Activated T-cell treated with anti-CD3 and anti-CD28 coated beads, Interleukin-2, amount 50 U/mL, for 72 hours (primary cell): ENCODE measurements at regions not wholly inside any gene's neighbourhood (a gene's known extent, or its start where the extent isn't known, plus 50 kb on each side); places are given as distances from the start of the nearest gene placed in this dataset.
"Not testable (repeated sequence)": the region's sequence is repeated elsewhere in the genome, so short reads cannot be mapped to it uniquely, and the experiment has no call there.

Source experiments
- ATAC-seq, 2 donors: fragments of 150-1000 bp; cut with Tn5 transposase; replicated peaks in 1 of 2; 2 replicates each; pipeline ENCODE4 v1.10.0; 2021; ENCODE audit warnings: moderate library complexity in 2 of 2, mild to moderate bottlenecking in 1 of 2
- DNase-seq, 2 donors: peaks; one replicate each; pipeline ENCODE4 v3.0.0; 2021 to 2022; ENCODE audit warnings: mixed read lengths in 1 of 2
- H3K27ac Mint-ChIP-seq: one replicate; pipeline ENCODE4 v1.8.0; 2022; ENCODE audit warnings: mild to moderate bottlenecking, moderate library complexity, mixed read lengths
- H3K27me3 Mint-ChIP-seq: one replicate; pipeline ENCODE4 v1.8.0; 2022; ENCODE audit warnings: low read depth, mixed read lengths
- H3K36me3 Mint-ChIP-seq, 2 donors: one replicate each; pipeline ENCODE4 v1.8.0; 2022; ENCODE audit warnings: mixed read lengths in 2 of 2, mild to moderate bottlenecking in 1 of 2; ENCODE audit not compliant: insufficient read depth in 2 of 2
- H3K4me1 Mint-ChIP-seq: one replicate; pipeline ENCODE4 v1.8.0; 2022; ENCODE audit warnings: low read depth, mixed read lengths
- H3K4me3 Mint-ChIP-seq, 2 donors: one replicate each; pipeline ENCODE4 v1.8.0; 2022; ENCODE audit warnings: mild to moderate bottlenecking in 2 of 2, mixed read lengths in 2 of 2, moderate library complexity in 2 of 2
- H3K9me3 Mint-ChIP-seq, 2 donors: one replicate each; pipeline ENCODE4 v1.8.0; 2022; ENCODE audit warnings: mixed read lengths in 2 of 2

- H3K4me3 Mint-ChIP-seq: no peak overlapping the region
- ATAC-seq: no peak
- H3K27me3 Mint-ChIP-seq: no peaks in the 10 kb centered on the region
Observed at GRCh38 chr9:108270051-108270450, 585.7 kb downstream of the ACTL7B start.

DNA sequence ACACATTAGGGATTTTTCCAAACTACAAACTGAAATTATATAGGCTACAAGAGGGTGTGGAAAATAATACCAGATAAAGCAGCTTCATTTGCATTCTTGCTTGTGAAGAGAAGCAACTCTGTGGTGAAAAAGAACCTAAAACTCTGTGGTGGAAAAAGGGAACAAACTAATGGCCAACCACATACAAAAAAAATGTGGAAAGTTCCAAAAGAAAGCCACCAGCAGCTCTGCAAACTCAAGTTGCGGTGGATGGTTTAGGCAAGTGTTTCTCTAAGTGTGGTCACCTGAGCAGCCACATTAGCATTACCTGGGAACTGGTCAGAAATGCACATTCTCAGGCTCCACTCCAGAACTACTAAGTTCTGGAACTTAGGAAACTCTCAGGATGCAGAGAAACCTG is 586.4 kb downstream of the ACTL7B start:
- Mint-ChIP-seq H3K4me1 (no peaks in the 10 kb centered on the region), H3K27ac (no peak overlapping the region), H3K4me3 (no peak overlapping the region), H3K27me3 (no peaks in the 10 kb centered on the region), H3K36me3 (no peaks in the 10 kb centered on the region), H3K9me3 (peaks cover 8% of the 10 kb centered on the region in 2 donors)
- ATAC-seq (no peak), DNase-seq (no peak)

More at GRCh38 chr9:108270051-108270450, 585.7 kb downstream of the ACTL7B start:
- no peak for DNase-seq
- no peak overlapping the region for H3K27ac Mint-ChIP-seq
- H3K4me1 Mint-ChIP-seq: no peaks in the 10 kb centered on the region
- H3K36me3 Mint-ChIP-seq: no peaks in the 10 kb centered on the region
- peaks cover 11 to 12% of the 10 kb centered on the region in 2 donors for H3K9me3 Mint-ChIP-seq

DNA sequence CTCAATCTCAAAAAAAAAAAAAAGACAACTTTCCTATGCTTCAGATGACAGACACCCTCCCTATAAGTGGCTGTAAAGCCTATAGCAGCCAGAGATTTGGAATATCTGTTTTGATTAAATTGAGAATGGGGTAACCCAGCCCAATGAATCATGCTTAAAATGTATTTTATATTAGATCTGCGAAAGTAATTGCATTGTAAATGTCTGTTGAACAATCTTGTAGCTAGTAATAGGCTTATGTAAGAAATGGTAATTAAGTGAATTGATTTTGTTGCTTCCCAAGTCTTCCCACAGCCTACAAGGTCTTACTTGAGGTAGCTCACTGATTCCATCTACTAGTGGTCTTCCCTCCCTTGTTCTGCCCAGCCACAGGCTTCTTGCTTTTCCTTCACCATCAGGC is 590.7 kb downstream of the ACTL7B start:
- H3K4me1 Mint-ChIP-seq: no peaks in the 10 kb centered on the region
- H3K4me3 Mint-ChIP-seq: no peak overlapping the region
- no peak overlapping the region for H3K27ac Mint-ChIP-seq
- DNase-seq (no peak), ATAC-seq (no peak)
- H3K27me3 Mint-ChIP-seq: no peaks in the 10 kb centered on the region
- peaks cover 0 to 2% of the 10 kb centered on the region in 2 donors for H3K36me3 Mint-ChIP-seq
- H3K9me3 Mint-ChIP-seq: peaks cover 7 to 10% of the 10 kb centered on the region in 2 donors

- Mint-ChIP-seq H3K9me3 (peaks cover 7 to 13% of the 10 kb centered on the region in 2 donors), H3K27me3 (no peaks in the 10 kb centered on the region), H3K4me3 (no peak overlapping the region), H3K36me3 (peaks cover 0 to 2% of the 10 kb centered on the region in 2 donors), H3K4me1 (no peaks in the 10 kb centered on the region), H3K27ac (no peak overlapping the region)
- ATAC-seq: no peak
- DNase-seq: no peak
Observed at GRCh38 chr9:108264093-108264492, 591.7 kb downstream of the ACTL7B start.

GRCh38 chr9:108262836-108263235 is 593.0 kb downstream of the ACTL7B start:
- no peak overlapping the region for H3K27ac Mint-ChIP-seq
- no peaks in the 10 kb centered on the region for H3K4me1 Mint-ChIP-seq

DNA sequence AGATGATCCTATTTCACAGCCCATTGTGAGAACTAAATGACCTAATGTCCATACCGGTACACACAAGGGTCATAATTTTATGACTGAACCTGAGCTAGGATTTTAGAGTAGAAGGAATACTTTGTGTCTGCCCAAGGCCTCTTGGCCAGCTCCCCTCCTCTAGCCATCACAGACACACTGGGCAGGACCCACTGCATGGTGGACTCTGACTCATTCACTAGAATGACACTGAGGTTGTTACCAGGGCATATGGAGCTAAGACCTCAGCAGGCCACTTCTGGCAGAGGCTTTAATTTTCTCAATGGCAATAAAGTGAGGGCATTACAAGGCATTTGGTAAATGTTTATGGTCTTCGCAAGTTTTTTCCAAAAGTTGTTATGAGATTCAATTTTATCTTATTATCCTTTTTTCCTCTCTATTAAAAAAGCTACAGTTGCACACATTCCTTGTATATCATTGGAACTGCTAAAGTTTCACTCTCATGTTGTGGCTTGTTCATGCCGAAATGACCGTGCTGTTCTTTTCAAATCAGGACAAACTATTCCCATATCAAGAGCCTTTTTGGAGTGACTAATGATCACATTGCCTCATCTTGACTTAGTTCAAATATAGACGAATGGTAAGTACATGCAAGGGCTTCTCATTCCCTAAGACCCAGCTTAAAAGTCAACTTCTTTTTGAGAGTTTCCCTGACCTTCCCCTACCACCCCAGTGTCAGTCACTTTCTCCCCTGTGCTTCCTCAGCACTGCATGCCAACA is 595.7 kb downstream of the ACTL7B start:
- peaks cover 0 to 5% of the 10 kb centered on the region in 2 donors for H3K9me3 Mint-ChIP-seq
- H3K27ac Mint-ChIP-seq: no peak overlapping the region
- DNase-seq: no peak
- H3K4me1 Mint-ChIP-seq: no peaks in the 10 kb centered on the region
- H3K4me3 Mint-ChIP-seq: no peak overlapping the region
- H3K27me3 Mint-ChIP-seq: no peaks in the 10 kb centered on the region
- no peak for ATAC-seq
- H3K36me3 Mint-ChIP-seq: peaks cover 0 to 2% of the 10 kb centered on the region in 2 donors

More at GRCh38 chr9:108262836-108263235, 593.0 kb downstream of the ACTL7B start:
- ATAC-seq: no peak
- H3K27me3 Mint-ChIP-seq: no peaks in the 10 kb centered on the region
- H3K9me3 Mint-ChIP-seq: peaks cover 2 to 9% of the 10 kb centered on the region in 2 donors
- no peak overlapping the region for H3K4me3 Mint-ChIP-seq
- no peak for DNase-seq
- H3K36me3 Mint-ChIP-seq: peaks cover 0 to 2% of the 10 kb centered on the region in 2 donors

DNA sequence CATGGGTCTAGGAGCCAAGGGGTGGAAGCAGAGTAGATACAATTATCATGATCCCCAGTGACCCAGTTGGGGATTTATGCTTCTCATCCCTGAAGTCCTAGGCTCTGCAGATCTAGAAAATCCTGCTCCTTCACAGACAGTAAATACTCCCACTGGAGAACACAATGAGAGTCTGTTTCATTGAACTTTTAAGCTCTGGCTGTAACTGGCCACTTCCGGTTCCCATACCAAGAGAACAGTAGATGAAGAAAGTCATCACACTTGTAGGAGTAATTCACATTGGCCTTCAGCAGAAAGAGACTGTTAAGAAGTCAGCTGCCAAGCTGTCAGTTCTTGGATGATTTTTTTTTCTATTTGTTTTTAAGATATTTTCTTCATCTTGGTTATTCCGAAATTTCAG is 597.1 kb downstream of the ACTL7B start:
- Mint-ChIP-seq H3K36me3 (peaks cover 0 to 2% of the 10 kb centered on the region in 2 donors), H3K4me3 (no peak overlapping the region), H3K9me3 (peaks cover 0 to 5% of the 10 kb centered on the region in 2 donors), H3K27me3 (no peaks in the 10 kb centered on the region), H3K27ac (no peak overlapping the region), H3K4me1 (no peaks in the 10 kb centered on the region)
- DNase-seq (no peak), ATAC-seq (no peak)

DNA sequence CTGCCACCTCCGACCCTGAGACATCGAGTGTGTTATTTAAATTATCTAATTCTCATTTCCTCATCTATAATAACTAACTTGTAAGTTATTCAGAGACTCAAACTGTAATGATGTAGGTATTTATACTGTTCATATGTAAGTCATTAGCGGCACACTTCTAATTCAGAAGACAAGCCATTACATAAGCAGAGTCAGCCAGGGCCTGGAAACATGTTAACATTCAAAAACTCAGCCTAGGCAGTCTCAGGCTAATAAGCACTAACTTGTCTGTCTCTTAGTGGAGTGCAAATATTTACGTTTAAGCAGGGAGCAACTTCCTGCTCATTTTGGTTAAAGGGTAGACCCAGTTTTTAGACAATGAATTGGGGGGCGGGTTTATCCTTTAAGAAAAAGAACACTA is 598.4 kb downstream of the ACTL7B start:
- no peak for DNase-seq
- H3K4me1 Mint-ChIP-seq: no peaks in the 10 kb centered on the region
- peaks cover 0 to 3% of the 10 kb centered on the region in 2 donors for H3K9me3 Mint-ChIP-seq
- H3K27ac Mint-ChIP-seq: no peak overlapping the region
- no peak overlapping the region for H3K4me3 Mint-ChIP-seq
- no peaks in the 10 kb centered on the region for H3K27me3 Mint-ChIP-seq
- no peaks in the 10 kb centered on the region for H3K36me3 Mint-ChIP-seq
- no peak for ATAC-seq

- no peak for ATAC-seq
- Mint-ChIP-seq H3K27ac (no peak overlapping the region), H3K36me3 (no peaks in the 10 kb centered on the region), H3K4me3 (no peak overlapping the region), H3K4me1 (no peaks in the 10 kb centered on the region), H3K9me3 (peaks cover 2 to 3% of the 10 kb centered on the region in 2 donors), H3K27me3 (no peaks in the 10 kb centered on the region)
- no peak for DNase-seq
Observed at GRCh38 chr9:108254236-108254635, 601.5 kb downstream of the ACTL7B start.

DNA sequence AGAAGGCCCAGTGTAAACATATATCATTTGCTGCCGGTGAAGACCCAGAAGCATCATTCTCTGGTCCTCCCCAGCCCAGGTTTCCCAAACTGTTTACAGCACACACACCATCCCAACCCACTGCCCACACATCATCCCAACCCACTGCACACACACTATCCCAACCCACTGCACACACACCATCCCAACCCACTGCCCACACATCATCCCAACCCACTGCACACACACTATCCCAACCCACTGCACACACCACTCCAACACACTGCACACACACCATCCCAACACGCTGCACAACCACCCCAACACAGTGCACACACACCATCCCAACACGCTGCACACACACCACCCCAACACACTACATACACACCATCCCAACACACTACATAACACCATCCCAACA is 608.4 kb downstream of the ACTL7B start:
- H3K9me3 Mint-ChIP-seq, H3K27ac Mint-ChIP-seq, H3K27me3 Mint-ChIP-seq, H3K36me3 Mint-ChIP-seq, H3K4me1 Mint-ChIP-seq, H3K4me3 Mint-ChIP-seq, ATAC-seq, DNase-seq: not testable (repeated sequence)

- DNase-seq: no peak
- Mint-ChIP-seq H3K27me3 (no peaks in the 10 kb centered on the region), H3K27ac (no peak overlapping the region), H3K9me3 (peaks cover 0 to 2% of the 10 kb centered on the region in 2 donors), H3K4me3 (no peak overlapping the region), H3K4me1 (no peaks in the 10 kb centered on the region), H3K36me3 (no peaks in the 10 kb centered on the region)
- no peak for ATAC-seq
Observed at GRCh38 chr9:108245901-108246300, 609.9 kb downstream of the ACTL7B start.

DNA sequence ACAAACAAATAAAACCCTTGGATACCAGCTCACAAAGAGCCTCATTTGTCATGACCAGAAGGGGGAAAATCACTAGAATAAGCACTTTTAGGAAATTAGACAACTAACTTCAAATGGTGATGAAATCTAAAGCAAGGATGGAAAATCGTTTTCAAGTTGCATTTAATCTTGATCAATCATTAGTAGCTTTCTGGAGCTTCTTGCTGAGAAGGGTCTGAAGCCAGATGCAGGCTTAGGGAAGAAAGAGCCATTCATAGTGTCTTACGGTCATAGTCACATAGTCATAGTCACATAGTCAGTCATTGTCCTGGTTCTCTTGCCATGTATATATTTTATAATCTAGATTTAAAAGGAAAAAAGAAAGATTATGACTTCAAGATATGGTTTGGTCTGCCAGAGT is 610.5 kb downstream of the ACTL7B start:
- Mint-ChIP-seq H3K4me1 (no peaks in the 10 kb centered on the region), H3K27me3 (no peaks in the 10 kb centered on the region), H3K4me3 (no peak overlapping the region), H3K9me3 (peaks cover 0 to 4% of the 10 kb centered on the region in 2 donors), H3K27ac (no peak overlapping the region), H3K36me3 (no peaks in the 10 kb centered on the region)
- ATAC-seq: no peak
- DNase-seq: no peak

- Mint-ChIP-seq H3K4me1 (no peaks in the 10 kb centered on the region), H3K27me3 (no peaks in the 10 kb centered on the region), H3K4me3 (no peak overlapping the region), H3K9me3 (peaks cover 0 to 4% of the 10 kb centered on the region in 2 donors), H3K27ac (no peak overlapping the region), H3K36me3 (no peaks in the 10 kb centered on the region)
- no peak for ATAC-seq
- no peak for DNase-seq
Observed at GRCh38 chr9:108244686-108245085, 611.1 kb downstream of the ACTL7B start.
